ENCODE measurements at regions not wholly inside any gene's neighbourhood (a gene's known extent, or its start where the extent isn't known, plus 50 kb on each side); places are given as distances from the start of the nearest gene placed in this dataset.

- TF ChIP-seq CTCF (IDR thresholded peaks at IDR 0.05) = no peak
- TF ChIP-seq POLR2AphosphoS5 (IDR thresholded peaks at IDR 0.05; ENCODE audit: low read depth, low read length) = no peak
- no peak for TF ChIP-seq TCF7L2 (IDR thresholded peaks at IDR 0.05; ENCODE audit: low read depth, low read length)
Observed at GRCh38 chr5:58393716-58394115, 66.2 kb downstream of the PLK2 start.

Data from Panc1 (cell line).